A204.1 (cell line): ENCODE measurements at regions not wholly inside any gene's neighbourhood (a gene's known extent, or its start where the extent isn't known, plus 50 kb on each side); places are given as distances from the start of the nearest gene placed in this dataset.
A peak's percentile ranks its signal among the peaks of the same experiment; 100 is the strongest.

Source experiments
- FAIRE-seq: peaks from 2 replicates; lab custom pipeline; 2012; peaks lifted over from hg19 to GRCh38; lab: Jason Lieb, UNC

DNA sequence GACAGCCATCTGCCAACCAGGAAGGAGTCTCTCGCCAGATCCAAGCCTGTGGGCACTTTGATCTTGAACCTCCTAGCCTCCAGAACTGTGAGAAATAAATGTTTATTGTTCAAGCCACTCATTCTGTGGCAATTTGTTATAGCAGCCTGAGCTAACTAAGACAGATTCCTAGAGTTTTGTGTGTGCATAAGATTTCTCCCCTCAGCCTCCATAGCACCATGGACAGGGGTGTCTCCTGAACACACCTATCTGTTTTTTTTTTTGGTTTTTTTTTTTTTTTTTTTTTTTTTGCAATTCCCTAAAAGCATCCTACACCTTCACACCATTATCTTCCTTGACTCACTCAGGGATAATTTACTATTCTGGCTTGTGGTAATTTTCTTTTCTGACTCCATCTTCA is 768.5 kb downstream of the NR2F2 start:
- no peak for FAIRE-seq

DNA sequence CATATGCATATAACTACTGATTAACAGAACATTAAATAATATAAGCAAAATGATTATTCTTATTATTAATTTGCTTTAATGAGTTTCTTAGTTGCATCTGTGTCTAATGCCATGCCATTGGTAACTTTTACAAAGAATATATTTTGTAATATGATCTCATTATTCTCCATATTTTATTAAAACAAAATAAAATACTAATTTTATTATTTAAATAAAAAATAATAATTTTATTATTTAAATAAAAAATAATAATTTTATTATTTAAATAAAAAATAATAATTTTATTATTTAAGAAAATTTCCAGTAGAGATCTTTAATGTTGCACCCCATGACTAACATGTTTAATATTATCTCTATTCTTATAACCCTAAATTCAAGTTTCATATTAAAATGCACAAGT is 771.1 kb downstream of the NR2F2 start:
- FAIRE-seq: peak; percentile 99

DNA sequence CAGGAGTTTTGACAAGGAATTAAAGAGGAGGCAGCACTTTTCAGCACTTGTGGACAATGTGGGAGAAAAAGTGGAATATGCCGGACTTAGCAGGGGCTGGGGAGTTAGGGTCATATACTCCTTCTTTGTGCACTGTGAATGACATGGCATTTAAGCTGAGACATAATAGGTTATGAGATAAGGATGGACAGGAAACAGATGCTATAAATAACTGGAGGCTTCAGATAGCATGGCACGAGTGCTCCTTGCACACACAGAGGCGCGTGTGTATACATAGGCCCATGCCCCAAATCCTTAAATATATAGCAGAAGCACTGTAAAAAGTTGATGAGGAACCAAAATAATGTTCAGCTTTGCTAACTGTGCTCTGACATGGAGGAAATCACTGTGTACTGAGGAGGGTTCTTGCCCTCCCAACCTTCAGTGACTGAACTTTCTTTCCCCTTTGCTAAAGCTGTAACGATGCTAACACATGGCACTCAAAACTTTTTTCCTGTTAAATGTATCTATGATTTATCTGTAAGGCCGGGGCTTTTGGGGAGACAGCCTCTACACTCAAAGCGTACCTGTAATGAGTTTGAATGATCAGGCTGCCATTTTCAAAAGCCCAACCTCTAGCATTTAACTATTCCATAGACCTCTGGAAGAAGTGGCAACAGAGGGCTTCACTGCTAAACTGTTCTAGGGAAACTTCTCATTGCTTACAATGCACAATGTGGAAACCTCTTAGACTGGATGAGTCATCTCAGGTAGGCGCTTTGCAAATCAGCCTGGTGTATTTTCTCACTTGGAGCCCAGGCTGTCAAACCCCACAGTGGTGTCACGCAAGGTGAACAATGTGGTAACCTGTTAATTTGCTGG is 784.6 kb downstream of the NR2F2 start:
- FAIRE-seq: no peak

DNA sequence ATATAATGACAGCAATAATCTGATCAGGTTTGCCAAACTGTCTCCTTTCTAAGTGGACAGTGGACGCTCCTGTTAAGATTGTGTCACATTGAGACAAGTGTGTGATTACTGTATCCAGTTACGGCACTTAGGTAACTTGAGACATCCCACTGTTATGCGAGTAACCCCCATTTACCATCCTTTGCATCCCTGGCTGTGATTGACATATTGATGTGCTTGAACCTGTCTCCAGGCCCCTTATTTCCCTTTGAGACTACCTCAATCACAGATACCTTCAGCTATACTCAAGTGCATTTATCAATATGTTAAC is 785.2 kb downstream of the NR2F2 start:
- FAIRE-seq: no peak

- FAIRE-seq: peak; percentile 32
Measured at GRCh38 chr15:97124790-97125189, 794.3 kb downstream of the NR2F2 start.

- no peak for FAIRE-seq
Measured at GRCh38 chr15:97126553-97127233, 796.2 kb downstream of the NR2F2 start.

DNA sequence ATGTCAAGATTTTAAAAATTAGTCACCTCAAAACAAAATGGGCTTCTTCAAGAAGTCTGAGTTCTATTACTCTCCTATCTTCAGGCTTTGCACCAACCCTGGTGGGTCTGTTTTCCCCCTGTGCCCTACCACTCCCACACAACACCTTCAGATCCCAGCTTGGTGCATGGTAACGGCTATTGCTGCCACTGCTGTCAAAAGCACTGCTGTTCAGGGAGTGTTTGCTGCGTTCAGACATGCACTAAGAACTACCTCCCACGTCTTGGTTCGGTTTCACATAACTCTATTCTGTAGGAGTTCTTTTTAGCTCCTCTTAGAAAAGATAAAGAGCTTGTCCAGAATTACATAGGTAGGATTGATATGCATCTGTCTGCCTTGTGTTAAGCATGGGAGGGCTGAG is 799.2 kb downstream of the NR2F2 start:
- no peak for FAIRE-seq

GRCh38 chr15:97140216-97140615 is 809.7 kb downstream of the NR2F2 start:
- FAIRE-seq: no peak

GRCh38 chr15:97141360-97141759 is 810.9 kb downstream of the NR2F2 start:
- no peak for FAIRE-seq

GRCh38 chr15:97141871-97142270 is 811.4 kb downstream of the NR2F2 start:
- FAIRE-seq: no peak

GRCh38 chr15:97143592-97144376 is 813.3 kb downstream of the NR2F2 start:
- no peak for FAIRE-seq

DNA sequence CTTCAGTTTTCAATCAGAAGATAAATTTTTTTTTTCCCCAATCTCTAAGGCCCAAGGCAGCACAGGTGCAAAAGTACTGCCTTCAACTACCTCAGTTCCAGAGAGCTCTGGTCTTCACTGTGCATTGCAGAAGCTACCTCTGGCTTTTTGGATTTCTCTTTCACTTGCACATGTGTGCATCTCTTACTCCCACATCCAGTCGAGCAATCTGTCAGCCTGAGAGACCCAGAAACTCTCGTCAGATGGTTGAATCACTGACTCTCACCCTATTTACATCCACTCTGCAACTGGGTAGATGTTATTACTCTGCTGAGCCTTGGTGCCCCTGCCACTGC is 813.8 kb downstream of the NR2F2 start:
- no peak for FAIRE-seq

- FAIRE-seq: no peak
Measured at GRCh38 chr15:97146929-97147870, 813.3 kb upstream of the ARRDC4 start.

- FAIRE-seq: no peak
Measured at GRCh38 chr15:97153356-97153965, 807.0 kb upstream of the ARRDC4 start.

DNA sequence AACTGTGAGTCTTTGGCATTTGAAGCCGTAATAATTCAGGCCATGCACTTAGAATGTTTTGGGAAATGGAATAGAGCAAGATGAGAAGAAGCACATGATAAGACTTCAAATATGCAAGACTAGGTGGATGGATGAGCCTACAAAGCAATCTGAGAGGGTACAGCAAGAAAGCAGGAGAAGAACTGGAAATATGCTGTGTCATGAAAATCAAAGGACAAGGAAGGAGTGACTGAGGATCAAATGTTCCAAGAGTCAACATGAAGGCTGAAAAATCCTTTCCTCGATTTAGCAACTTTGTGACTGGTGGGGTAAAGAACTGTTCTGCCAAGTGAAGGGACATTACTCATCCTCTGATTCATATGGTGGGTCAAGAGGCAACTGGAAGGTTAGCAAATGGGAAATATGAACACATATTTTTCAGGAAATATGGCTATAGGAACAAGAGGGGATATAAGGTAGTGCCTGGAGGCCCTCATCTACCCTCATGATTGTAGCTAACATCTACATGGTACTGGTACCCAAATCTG is 803.7 kb upstream of the ARRDC4 start:
- no peak for FAIRE-seq

- FAIRE-seq: no peak
Measured at GRCh38 chr15:97162805-97163495, 797.6 kb upstream of the ARRDC4 start.

DNA sequence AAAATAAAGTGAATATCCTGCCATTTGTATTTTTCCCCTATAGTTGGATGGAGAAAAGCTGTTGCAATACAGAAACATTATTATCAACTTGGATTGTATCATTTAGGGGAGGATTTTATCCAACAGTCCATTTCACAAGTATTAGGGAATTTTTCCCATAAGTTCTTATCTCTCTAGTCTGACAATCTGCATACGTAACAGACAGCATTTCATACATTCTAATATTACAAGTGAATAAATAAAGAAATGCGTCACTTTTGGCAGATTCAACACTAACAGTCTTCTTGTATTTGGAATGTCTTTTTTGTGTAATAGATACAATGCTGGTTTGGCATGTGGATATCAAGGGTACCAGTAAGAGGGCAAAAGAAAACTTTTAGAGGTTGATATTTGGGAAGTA is 795.3 kb upstream of the ARRDC4 start:
- no peak for FAIRE-seq

- FAIRE-seq: no peak
Measured at GRCh38 chr15:97168704-97169475, 791.6 kb upstream of the ARRDC4 start.

DNA sequence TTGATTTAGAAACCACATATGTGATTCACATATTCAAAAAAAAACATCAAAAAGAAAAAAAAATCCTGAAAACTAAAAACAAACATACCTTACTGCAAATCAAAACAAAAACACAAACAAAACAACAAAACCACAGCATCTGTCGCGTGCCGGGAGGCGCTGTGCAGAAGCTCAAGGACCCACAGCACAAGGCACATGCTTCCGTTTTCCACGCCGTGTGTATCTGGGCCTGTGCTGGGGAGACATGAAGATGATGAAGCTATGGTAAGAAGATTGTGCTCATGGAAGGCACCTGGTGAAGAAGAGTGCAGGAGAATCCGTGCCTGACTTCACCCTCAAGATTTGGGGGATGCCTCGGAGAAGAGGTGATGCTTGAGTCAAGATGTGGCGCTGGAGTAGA is 788.9 kb upstream of the ARRDC4 start:
- FAIRE-seq: no peak
